Mammary epithelial cell (primary cell): ENCODE measurements at regions not wholly inside any gene's neighbourhood (a gene's known extent, or its start where the extent isn't known, plus 50 kb on each side); places are given as distances from the start of the nearest gene placed in this dataset.

Source experiments
- EZH2 ChIP-seq: IDR thresholded peaks from 2 replicates; pipeline ENCODE4 v1.6.1; 2012; ENCODE audit warnings: low read length, inconsistent platforms, borderline replicate concordance
- TF ChIP-seq, protein P1 (sequence below), 2 donors: IDR thresholded peaks in 1 of 2; conservative IDR thresholded peaks in 1 of 2; 2 replicates each; pipeline ENCODE4 v1.5.1; 2011 to 2012; ENCODE audit warnings: inconsistent platforms in 2 of 2, low read length in 2 of 2, mild to moderate bottlenecking in 2 of 2, control low read depth in 1 of 2, low read depth in 1 of 2; ENCODE audit not compliant: insufficient read depth in 1 of 2; ENCODE audit errors: extremely low read depth in 1 of 2

DNA sequence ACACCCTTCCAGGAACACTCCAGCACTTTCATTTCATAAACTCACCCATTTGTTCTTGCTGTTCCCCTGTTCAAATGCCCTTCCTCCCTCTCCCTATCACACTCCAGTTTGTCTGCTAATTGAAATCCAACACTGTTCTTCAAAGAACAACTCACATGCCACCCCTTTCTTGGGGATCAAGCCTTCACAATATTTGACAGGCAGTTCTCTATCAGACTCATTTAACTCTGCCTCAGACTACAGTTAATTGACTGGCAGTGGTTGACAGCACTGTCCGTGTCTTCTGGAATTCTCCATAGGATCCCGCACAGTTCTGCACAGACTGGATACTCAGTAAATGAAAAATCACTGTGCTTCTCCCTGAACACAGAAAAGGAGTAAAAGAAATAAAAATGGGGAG is 87.8 kb downstream of the PMP22 start:
- TF ChIP-seq, protein P1, sequence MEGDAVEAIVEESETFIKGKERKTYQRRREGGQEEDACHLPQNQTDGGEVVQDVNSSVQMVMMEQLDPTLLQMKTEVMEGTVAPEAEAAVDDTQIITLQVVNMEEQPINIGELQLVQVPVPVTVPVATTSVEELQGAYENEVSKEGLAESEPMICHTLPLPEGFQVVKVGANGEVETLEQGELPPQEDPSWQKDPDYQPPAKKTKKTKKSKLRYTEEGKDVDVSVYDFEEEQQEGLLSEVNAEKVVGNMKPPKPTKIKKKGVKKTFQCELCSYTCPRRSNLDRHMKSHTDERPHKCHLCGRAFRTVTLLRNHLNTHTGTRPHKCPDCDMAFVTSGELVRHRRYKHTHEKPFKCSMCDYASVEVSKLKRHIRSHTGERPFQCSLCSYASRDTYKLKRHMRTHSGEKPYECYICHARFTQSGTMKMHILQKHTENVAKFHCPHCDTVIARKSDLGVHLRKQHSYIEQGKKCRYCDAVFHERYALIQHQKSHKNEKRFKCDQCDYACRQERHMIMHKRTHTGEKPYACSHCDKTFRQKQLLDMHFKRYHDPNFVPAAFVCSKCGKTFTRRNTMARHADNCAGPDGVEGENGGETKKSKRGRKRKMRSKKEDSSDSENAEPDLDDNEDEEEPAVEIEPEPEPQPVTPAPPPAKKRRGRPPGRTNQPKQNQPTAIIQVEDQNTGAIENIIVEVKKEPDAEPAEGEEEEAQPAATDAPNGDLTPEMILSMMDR (conservative IDR thresholded peaks at IDR 0.05 in 1 of 2, IDR thresholded peaks at IDR 0.05 in 1 of 2; ENCODE audit: extremely low read depth in 1 of 2, insufficient read depth in 1 of 2, low read depth in 1 of 2, low read length in 2 of 2): no peak
- no peak for TF ChIP-seq EZH2
